GM21526 (cell line): ENCODE measurements at regions not wholly inside any gene's neighbourhood (a gene's known extent, or its start where the extent isn't known, plus 50 kb on each side); places are given as distances from the start of the nearest gene placed in this dataset.
"Not testable (repeated sequence)": the region's sequence is repeated elsewhere in the genome, so short reads cannot be mapped to it uniquely, and the experiment has no call there.

ENCODE experiments used
- ATAC-seq: cut with Tn5 transposase; IDR thresholded peaks from one replicate; pipeline ENCODE4 v1.9.1; 2021; ENCODE audit warnings: moderate library complexity; ENCODE audit not compliant: unreplicated experiment, low FRiP score

- no peak for ATAC-seq
Observed at GRCh38 chr4:37771771-37772170, 54.7 kb upstream of the PGM2 start.

- no peak for ATAC-seq
Observed at GRCh38 chr4:37770016-37770415, 56.5 kb upstream of the PGM2 start.

GRCh38 chr4:37769391-37769989, 57.0 kb upstream of the PGM2 start:
- ATAC-seq, result no peak

GRCh38 chr4:37767546-37767945, 58.9 kb upstream of the PGM2 start:
- ATAC-seq, result no peak

- ATAC-seq, result no peak
Observed at GRCh38 chr4:37767019-37767418, 59.5 kb upstream of the PGM2 start.

- ATAC-seq, result no peak
Observed at GRCh38 chr4:37765741-37766140, 60.7 kb upstream of the PGM2 start.

- no peak for ATAC-seq
Observed at GRCh38 chr4:37763831-37764230, 62.7 kb upstream of the PGM2 start.

- no peak for ATAC-seq
Observed at GRCh38 chr4:37762991-37763368, 63.5 kb upstream of the PGM2 start.

GRCh38 chr4:37762294-37762990, 64.0 kb upstream of the PGM2 start:
- ATAC-seq, result no peak

- no peak for ATAC-seq
Observed at GRCh38 chr4:37760840-37761239, 65.6 kb upstream of the PGM2 start.

GRCh38 chr4:37759833-37760232, 66.7 kb upstream of the PGM2 start:
- ATAC-seq, result no peak

- ATAC-seq, result no peak
Observed at GRCh38 chr4:37758226-37758625, 68.3 kb upstream of the PGM2 start.

GRCh38 chr4:37757761-37758160, 68.7 kb upstream of the PGM2 start:
- no peak for ATAC-seq

GRCh38 chr4:37757121-37757520, 69.4 kb upstream of the PGM2 start:
- no peak for ATAC-seq

GRCh38 chr4:37754410-37755185, 68.4 kb upstream of the RELL1 start:
- no peak for ATAC-seq

- peak; percentile 60 for ATAC-seq
Observed at GRCh38 chr4:37749398-37749988, 63.3 kb upstream of the RELL1 start.

GRCh38 chr4:37748485-37748884, 62.3 kb upstream of the RELL1 start:
- no peak for ATAC-seq

- ATAC-seq, result no peak
Observed at GRCh38 chr4:37747772-37748330, 61.7 kb upstream of the RELL1 start.

- not testable (repeated sequence) for ATAC-seq
Observed at GRCh38 chr4:37746852-37747251, 60.7 kb upstream of the RELL1 start.

GRCh38 chr4:37745946-37746345, 59.8 kb upstream of the RELL1 start:
- no peak for ATAC-seq

GRCh38 chr4:37742149-37742548, 56.0 kb upstream of the RELL1 start:
- ATAC-seq, result no peak
